Vagina (tissue), 2 donors: ENCODE measurements at regions not wholly inside any gene's neighbourhood (a gene's known extent, or its start where the extent isn't known, plus 50 kb on each side); places are given as distances from the start of the nearest gene placed in this dataset.

Experiments
- DNase-seq, 2 donors: peaks; one replicate each; pipeline ENCODE4 v3.0.0-alpha.2; 2017; ENCODE audit errors: extremely low spot score in 2 of 2
- H3K27ac ChIP-seq: fragments of 200-600 bp; sonication (generic); one replicate; pipeline ENCODE4 v1.5.1; 2019
- H3K27me3 ChIP-seq: fragments of 200-600 bp; sonication (generic); one replicate; pipeline ENCODE4 v1.5.1; 2019
- H3K36me3 ChIP-seq, 2 donors: fragments of 200-600 bp; sonication (generic); one replicate each; pipeline ENCODE4 v1.5.1; 2017 to 2019
- H3K4me1 ChIP-seq: fragments of 200-600 bp; sonication (generic); one replicate; pipeline ENCODE4 v1.5.1; 2019
- H3K4me3 ChIP-seq, 2 donors: fragments of 200-600 bp; sonication (generic); 1 replicate in 1 of 2; 2 replicates in 1 of 2; pipeline ENCODE4 v1.5.1; 2016 to 2019
- H3K9me3 ChIP-seq: fragments of 200-600 bp; sonication (generic); one replicate; pipeline ENCODE4 v1.5.1; 2019
- POLR2A ChIP-seq, 2 donors: fragments of 450-650 bp; IDR thresholded peaks; one replicate each; pipeline ENCODE4 v1.6.1; 2017; ENCODE audit warnings: antibody characterized with exemption in 2 of 2, mild to moderate bottlenecking in 2 of 2, moderate library complexity in 2 of 2
- POLR2AphosphoS5 ChIP-seq, 2 donors: sonication (generic); formaldehyde crosslinking; IDR thresholded peaks; one replicate each; pipeline ENCODE4 v1.9.0; 2017; ENCODE audit warnings: antibody characterized with exemption in 2 of 2, mild to moderate bottlenecking in 2 of 2, low read depth in 1 of 2; ENCODE audit not compliant: insufficient read depth in 1 of 2
- intact Hi-C: fragments of 100-400 bp; cut with DNase I; formaldehyde crosslinking; loops from one replicate; pipeline ENCODE4 v1.15.1; 2023
- TF ChIP-seq, protein P1 (sequence below), 3 experiments: fragments of 450-650 bp in 2 of 3; fragments of 200-600 bp in 1 of 3; sonication (generic) in 1 of 3; IDR thresholded peaks; one replicate each; pipeline ENCODE4 v1.5.1; 2017 to 2019; ENCODE audit warnings: antibody characterized with exemption in 3 of 3, mild to moderate bottlenecking in 2 of 3, moderate library complexity in 2 of 3

DNA sequence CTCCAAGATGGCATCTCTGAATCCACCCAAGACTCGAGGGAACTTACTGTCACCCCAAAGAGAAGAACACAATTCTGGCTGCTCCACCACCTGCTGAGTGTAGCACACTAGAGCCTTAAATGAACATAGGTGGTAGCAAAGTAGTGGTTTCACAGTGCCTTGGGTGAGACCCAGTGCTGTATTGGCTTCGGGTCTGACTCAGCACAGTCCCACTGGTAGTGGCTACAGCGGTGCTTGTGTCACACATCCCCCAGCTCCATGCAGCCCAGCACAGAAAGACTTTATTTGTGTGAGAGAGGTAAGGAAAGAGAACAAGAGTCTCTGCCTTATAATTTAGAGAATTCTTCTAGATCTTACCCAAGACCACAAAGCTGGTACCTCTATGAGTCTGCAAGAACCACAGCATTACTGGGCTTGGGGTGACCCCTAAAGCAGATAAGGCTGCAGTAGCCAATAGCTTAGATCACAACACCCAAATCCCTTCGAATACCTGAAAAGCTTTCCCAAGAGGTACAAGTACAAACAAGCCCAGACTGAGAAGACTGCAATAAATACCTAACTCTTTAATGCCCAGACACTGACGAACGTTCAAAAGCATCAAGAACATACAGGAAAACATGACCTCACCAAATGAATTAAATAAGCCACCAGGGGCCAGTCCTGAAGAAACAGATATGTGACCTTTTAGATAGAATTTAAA is 83.3 kb upstream of the SLC38A4 start:
- H3K27ac ChIP-seq = no peak overlapping the region
- H3K36me3 ChIP-seq = no peaks in the 10 kb centered on the region
- no peak for DNase-seq
- H3K9me3 ChIP-seq = no peaks in the 10 kb centered on the region
- no peak for TF ChIP-seq POLR2A (IDR thresholded peaks at IDR 0.05)
- TF ChIP-seq POLR2AphosphoS5 (IDR thresholded peaks at IDR 0.05; ENCODE audit: insufficient read depth in 1 of 2, low read depth in 1 of 2) = no peak
- TF ChIP-seq, protein P1, sequence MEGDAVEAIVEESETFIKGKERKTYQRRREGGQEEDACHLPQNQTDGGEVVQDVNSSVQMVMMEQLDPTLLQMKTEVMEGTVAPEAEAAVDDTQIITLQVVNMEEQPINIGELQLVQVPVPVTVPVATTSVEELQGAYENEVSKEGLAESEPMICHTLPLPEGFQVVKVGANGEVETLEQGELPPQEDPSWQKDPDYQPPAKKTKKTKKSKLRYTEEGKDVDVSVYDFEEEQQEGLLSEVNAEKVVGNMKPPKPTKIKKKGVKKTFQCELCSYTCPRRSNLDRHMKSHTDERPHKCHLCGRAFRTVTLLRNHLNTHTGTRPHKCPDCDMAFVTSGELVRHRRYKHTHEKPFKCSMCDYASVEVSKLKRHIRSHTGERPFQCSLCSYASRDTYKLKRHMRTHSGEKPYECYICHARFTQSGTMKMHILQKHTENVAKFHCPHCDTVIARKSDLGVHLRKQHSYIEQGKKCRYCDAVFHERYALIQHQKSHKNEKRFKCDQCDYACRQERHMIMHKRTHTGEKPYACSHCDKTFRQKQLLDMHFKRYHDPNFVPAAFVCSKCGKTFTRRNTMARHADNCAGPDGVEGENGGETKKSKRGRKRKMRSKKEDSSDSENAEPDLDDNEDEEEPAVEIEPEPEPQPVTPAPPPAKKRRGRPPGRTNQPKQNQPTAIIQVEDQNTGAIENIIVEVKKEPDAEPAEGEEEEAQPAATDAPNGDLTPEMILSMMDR (IDR thresholded peaks at IDR 0.05) = no peak
- H3K4me3 ChIP-seq = no peak overlapping the region
- intact Hi-C loops = no loop called here
- no peaks in the 10 kb centered on the region for H3K27me3 ChIP-seq
- peaks cover 4% of the 10 kb centered on the region for H3K4me1 ChIP-seq

DNA sequence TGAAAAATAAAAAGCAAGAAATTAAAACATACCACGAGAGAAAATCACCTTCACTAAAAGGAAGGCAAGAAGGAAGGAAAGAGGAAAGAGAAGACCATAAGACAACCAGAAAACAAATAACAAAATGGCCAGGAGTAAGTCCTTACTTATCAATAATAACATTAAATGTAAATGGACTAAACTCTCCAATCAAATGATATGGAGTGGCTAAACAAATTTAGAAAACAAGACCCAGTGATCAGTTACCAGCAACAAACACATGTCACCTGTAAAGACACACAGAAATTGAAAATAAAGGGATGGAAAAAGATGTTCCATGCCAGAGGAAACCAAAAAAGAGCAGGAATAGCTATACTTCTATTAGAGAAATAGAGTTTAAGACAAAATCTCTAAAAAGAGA is 85.0 kb upstream of the SLC38A4 start:
- H3K4me1 ChIP-seq = no peaks in the 10 kb centered on the region
- no peaks in the 10 kb centered on the region for H3K36me3 ChIP-seq
- no peaks in the 10 kb centered on the region for H3K27me3 ChIP-seq
- no peak for DNase-seq
- intact Hi-C loops = no loop called here
- no peak overlapping the region for H3K27ac ChIP-seq
- H3K9me3 ChIP-seq = no peaks in the 10 kb centered on the region
- no peak for TF ChIP-seq POLR2AphosphoS5 (IDR thresholded peaks at IDR 0.05; ENCODE audit: insufficient read depth in 1 of 2, low read depth in 1 of 2)
- no peak for TF ChIP-seq POLR2A (IDR thresholded peaks at IDR 0.05)
- TF ChIP-seq, protein P1 (IDR thresholded peaks at IDR 0.05) = no peak
- H3K4me3 ChIP-seq = no peak overlapping the region

DNA sequence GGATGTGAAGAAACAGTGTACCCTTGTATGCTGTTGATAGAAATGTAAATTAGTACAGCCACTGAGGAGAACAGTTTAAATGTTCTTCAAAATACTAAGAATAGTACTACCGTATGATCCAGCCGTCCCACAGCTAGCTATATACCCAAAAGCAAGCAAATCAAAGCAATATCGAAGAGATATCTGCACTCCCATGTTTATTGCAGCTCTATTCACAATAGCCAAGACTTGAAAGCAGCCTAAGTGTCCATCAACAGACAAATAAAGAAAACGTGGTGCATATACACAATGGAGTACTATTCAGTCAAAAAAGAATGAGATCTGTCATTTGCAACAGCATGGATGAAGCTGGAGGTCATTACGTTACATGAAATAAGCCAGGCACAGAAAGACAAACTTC is 88.5 kb upstream of the SLC38A4 start:
- intact Hi-C loops = no loop called here
- TF ChIP-seq, protein P1 (IDR thresholded peaks at IDR 0.05) = no peak
- no peak for TF ChIP-seq POLR2A (IDR thresholded peaks at IDR 0.05)
- TF ChIP-seq POLR2AphosphoS5 (IDR thresholded peaks at IDR 0.05; ENCODE audit: insufficient read depth in 1 of 2, low read depth in 1 of 2) = no peak

DNA sequence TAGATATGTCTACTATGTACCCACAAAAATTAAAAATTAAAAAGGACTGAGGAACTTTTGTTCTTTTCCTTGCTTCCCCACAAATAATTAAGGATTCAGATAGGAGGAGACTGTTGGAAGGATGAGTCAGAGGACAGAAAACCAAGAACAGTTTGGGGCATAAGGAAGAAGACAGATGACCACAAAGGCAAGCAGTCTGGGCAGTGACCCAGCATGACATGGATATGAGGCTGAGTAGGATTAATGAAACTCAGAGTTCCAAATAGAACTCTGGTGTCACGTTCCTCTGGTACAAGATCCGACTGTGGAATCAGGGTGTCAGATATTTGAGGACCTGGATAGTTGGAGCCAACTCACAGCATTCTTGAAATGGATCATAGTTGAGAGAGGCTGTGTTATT is 89.3 kb upstream of the SLC38A4 start:
- H3K27ac ChIP-seq = no peak overlapping the region
- H3K4me3 ChIP-seq = no peak overlapping the region
- H3K36me3 ChIP-seq = no peaks in the 10 kb centered on the region
- no peaks in the 10 kb centered on the region for H3K4me1 ChIP-seq
- DNase-seq = no peak
- no peaks in the 10 kb centered on the region for H3K9me3 ChIP-seq
- TF ChIP-seq POLR2AphosphoS5 (IDR thresholded peaks at IDR 0.05; ENCODE audit: insufficient read depth in 1 of 2, low read depth in 1 of 2) (no peak), POLR2A (IDR thresholded peaks at IDR 0.05) (no peak)
- TF ChIP-seq, protein P1 (IDR thresholded peaks at IDR 0.05) = no peak
- H3K27me3 ChIP-seq = no peaks in the 10 kb centered on the region
- intact Hi-C loops = loop anchor here (1.0 kb wide), 1 partner anchor 19 kb away; no protein-coding TSS in a partner anchor

More for the DNA sequence above, 88.5 kb upstream of the SLC38A4 start:
- no peak for DNase-seq
- no peaks in the 10 kb centered on the region for H3K9me3 ChIP-seq
- H3K27ac ChIP-seq = no peak overlapping the region
- no peaks in the 10 kb centered on the region for H3K27me3 ChIP-seq
- no peaks in the 10 kb centered on the region for H3K4me1 ChIP-seq
- no peaks in the 10 kb centered on the region for H3K36me3 ChIP-seq
- no peak overlapping the region for H3K4me3 ChIP-seq

DNA sequence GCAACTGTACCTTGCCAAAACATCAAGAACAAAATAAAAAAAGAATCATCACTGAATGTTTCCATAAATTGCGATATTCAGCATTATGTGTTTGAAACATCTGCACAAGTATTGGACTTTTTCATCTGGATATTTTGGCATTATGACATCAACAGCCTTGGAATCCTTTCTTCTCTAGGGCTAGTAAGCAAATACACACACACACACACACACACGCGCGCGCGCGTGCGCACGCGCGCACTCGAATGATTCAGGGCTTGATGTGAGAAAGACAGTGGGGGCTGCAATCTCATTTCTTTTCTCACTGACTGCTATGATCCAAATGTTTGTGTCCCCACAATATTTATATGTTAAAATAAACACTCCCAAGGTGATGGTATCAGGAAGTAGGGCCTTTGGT is 90.0 kb upstream of the SLC38A4 start:
- DNase-seq = no peak
- H3K36me3 ChIP-seq = no peaks in the 10 kb centered on the region
- no peaks in the 10 kb centered on the region for H3K9me3 ChIP-seq
- intact Hi-C loops = loop anchor here (1.0 kb wide), 1 partner anchor 20 kb away; no protein-coding TSS in a partner anchor
- TF ChIP-seq, protein P1 (IDR thresholded peaks at IDR 0.05) = no peak
- TF ChIP-seq POLR2AphosphoS5 (IDR thresholded peaks at IDR 0.05; ENCODE audit: insufficient read depth in 1 of 2, low read depth in 1 of 2) (no peak), POLR2A (IDR thresholded peaks at IDR 0.05) (no peak)
- no peak overlapping the region for H3K27ac ChIP-seq
- no peaks in the 10 kb centered on the region for H3K4me1 ChIP-seq
- H3K4me3 ChIP-seq = no peak overlapping the region
- no peaks in the 10 kb centered on the region for H3K27me3 ChIP-seq
